MM.1S (cell line): ENCODE measurements at regions not wholly inside any gene's neighbourhood (a gene's known extent, or its start where the extent isn't known, plus 50 kb on each side); places are given as distances from the start of the nearest gene placed in this dataset.

Experiments used
- EZH2 ChIP-seq: fragments of 300-600 bp; sonication (generic); optimal IDR thresholded peaks from 2 replicates; pipeline ENCODE3; 2017; ENCODE audit warnings: low read depth, mild to moderate bottlenecking, antibody characterized with exemption, low read length, mixed read lengths
- TF ChIP-seq, protein P1 (sequence below): fragments of 300-600 bp; sonication (generic); IDR thresholded peaks from 2 replicates; pipeline ENCODE4 v1.5.1; 2016; ENCODE audit warnings: antibody characterized with exemption, low read length, mixed read lengths

DNA sequence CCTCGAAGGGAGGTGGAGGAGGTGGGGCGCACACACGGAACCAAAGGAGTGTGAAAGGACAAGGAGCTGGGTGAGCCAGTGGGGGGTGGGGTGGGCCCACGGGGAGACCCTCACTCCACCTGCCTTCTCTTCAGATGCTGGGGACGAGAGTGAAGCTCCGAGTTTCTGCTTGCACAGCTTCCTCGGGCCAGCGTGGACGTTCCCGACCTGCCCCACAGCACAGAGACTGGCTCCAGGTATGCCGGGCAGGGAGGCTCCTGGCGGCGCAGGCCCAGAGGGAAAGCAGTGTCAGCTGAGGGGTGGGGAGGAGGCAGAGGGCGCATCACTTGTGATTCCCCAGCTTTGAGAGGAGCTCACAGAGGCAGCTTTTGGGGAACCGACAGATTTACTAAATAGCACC is 98.5 kb upstream of the RPS6KA2 start:
- TF ChIP-seq EZH2 = no peak
- TF ChIP-seq, protein P1, sequence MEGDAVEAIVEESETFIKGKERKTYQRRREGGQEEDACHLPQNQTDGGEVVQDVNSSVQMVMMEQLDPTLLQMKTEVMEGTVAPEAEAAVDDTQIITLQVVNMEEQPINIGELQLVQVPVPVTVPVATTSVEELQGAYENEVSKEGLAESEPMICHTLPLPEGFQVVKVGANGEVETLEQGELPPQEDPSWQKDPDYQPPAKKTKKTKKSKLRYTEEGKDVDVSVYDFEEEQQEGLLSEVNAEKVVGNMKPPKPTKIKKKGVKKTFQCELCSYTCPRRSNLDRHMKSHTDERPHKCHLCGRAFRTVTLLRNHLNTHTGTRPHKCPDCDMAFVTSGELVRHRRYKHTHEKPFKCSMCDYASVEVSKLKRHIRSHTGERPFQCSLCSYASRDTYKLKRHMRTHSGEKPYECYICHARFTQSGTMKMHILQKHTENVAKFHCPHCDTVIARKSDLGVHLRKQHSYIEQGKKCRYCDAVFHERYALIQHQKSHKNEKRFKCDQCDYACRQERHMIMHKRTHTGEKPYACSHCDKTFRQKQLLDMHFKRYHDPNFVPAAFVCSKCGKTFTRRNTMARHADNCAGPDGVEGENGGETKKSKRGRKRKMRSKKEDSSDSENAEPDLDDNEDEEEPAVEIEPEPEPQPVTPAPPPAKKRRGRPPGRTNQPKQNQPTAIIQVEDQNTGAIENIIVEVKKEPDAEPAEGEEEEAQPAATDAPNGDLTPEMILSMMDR = no peak
